PC-9 (cell line): ENCODE measurements at regions not wholly inside any gene's neighbourhood (a gene's known extent, or its start where the extent isn't known, plus 50 kb on each side); places are given as distances from the start of the nearest gene placed in this dataset.

Experiments
- CTCF ChIP-seq: fragments of 200-600 bp; sonication (generic); conservative IDR thresholded peaks from 2 replicates; pipeline ENCODE4 v1.6.1; 2017; ENCODE audit warnings: mixed run types, antibody characterized with exemption, mild to moderate bottlenecking, moderate library complexity
- EZH2 ChIP-seq: fragments of 200-600 bp; sonication (generic); IDR thresholded peaks from 2 replicates; pipeline ENCODE4 v1.8.0; 2017; ENCODE audit warnings: antibody characterized with exemption, low read depth

DNA sequence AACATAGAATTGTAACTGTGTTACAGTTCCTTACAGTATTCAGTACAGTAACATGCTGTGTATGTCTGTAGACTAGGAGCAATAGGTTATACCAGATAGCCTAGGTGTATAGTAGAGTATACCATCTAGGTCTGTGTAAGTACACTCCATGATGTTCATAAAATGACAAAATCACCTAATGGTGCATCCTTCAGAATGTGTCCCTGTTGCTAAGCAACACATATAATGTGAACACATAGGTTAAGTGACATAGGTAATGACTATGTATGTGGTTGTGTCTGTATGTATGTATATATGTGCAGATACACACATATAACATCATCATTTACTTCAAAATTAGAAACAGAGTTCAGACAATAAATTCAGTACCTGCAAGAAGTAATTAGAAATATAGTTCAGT, 146.8 kb upstream of the GAP43 start:
- TF ChIP-seq CTCF (no peak), EZH2 (no peak)
